G401.6 (cell line): ENCODE measurements at regions not wholly inside any gene's neighbourhood (a gene's known extent, or its start where the extent isn't known, plus 50 kb on each side); places are given as distances from the start of the nearest gene placed in this dataset.
"Not testable (repeated sequence)": the region's sequence is repeated elsewhere in the genome, so short reads cannot be mapped to it uniquely, and the experiment has no call there.

ENCODE experiments used
- FAIRE-seq: peaks from 2 replicates; lab custom pipeline; 2012; peaks lifted over from hg19 to GRCh38; lab: Jason Lieb, UNC

DNA sequence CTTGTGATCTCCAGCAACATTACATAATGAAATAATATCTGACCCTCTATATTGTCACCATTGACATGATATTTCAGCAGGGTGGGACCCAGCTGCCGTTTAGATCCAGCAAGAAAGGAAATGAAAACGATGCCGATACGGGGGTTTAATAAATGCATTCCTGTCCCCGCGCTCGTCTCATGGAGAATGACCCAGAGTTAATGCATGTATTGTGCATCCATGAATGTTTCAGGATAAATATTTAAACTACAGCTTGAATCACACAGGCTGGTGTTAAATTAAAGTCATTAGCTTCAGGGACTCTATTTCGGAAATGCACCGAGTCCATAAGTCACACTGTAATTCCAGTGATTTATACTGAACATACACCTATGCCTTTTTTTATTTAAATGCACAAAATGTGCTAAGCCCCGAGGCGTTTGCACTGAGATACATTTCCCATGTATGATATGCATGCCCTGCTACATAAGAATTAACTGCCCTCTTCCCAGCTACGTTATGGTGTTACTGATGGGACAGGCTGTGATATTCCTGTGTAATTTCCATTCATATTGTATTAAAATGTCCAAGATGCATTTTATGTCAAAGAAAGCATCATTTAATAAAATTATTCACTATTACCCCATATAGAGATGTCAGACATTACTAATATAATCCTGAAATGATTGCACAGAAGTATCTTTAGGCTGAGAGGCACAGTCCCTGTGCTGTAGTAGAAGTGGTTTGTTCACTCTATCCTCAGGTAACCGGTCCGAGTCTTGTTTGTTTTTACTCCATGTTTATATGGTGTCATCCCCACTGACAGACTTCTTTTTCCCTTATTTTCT is 109.3 kb upstream of the ZNF516 start:
- FAIRE-seq = no peak

DNA sequence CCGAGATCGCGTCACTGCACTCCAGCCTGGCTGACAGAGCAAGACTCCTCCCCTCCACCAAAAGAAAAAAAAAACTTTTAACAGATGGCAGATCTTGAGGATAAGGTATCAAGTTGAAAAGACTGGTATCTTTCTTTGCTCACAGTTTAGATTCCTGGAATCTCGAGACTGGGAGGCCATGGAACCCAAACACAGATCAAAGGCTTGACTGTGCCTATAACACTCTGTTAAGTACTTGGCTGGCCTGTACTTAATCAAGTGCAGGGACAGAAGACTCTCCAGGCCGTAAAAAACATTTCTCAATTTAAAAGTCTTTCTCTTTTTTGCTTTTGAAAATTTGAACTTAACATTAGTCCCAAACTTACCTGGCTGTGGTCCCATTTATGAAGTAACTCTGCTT is 107.1 kb upstream of the ZNF516 start:
- no peak for FAIRE-seq

DNA sequence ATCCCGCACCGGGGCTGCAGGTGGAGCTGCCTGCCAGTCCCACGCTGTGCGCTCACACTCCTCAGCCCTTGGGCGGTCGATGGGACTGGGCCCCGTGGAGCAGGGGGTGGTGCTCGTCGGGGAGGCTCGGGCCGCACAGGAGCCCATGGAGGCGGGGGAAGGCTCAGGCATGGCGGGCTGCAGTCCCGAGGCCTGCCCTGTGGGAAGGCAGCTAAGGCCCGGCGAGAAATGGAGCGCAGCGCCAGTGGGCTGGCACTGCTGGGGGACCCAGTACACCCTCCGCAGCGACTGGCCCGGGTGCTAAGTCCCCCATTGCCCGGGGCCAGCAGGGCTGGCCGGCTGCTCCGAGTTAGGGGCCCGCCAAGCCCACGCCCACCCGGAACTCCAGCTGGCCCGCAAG is 105.0 kb upstream of the ZNF516 start:
- FAIRE-seq = not testable (repeated sequence)

DNA sequence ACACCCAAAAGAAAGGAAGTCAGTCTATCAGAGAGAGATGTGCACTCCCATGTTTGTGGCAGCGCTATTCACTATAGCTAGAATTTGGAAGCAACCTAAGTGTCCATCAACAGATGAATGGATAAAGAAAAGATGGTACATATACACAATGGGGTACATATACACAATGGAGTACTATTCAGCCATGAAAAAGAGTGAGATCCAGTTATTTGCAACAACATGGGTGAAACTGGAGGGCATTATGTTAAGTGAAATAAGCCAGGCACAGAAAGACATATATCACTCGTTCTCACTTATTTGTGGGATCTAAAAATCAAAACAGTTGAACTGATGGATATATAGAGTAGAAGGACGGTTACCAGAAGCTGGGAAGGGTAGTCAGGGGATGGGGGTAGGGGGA is 99.9 kb upstream of the ZNF516 start:
- no peak for FAIRE-seq

DNA sequence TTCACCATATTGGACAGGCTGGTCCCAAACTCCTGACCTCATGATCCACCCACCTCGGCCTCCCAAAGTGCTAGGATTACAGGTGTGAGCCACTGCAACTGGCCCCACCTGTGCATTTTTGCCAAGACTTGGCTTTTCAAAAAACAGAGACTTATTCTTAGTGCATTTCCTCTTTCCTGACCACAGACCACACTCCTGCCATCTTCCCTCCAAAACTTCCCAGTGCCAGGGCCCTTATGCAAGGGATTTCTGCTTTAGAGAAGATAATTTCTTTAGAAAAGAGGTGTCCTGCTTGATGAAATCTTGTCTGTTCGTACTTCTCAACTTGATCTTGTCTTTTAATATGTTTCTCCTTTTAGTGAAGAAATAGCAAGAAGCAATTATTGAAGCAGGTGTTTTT is 98.8 kb upstream of the ZNF516 start:
- FAIRE-seq = no peak

DNA sequence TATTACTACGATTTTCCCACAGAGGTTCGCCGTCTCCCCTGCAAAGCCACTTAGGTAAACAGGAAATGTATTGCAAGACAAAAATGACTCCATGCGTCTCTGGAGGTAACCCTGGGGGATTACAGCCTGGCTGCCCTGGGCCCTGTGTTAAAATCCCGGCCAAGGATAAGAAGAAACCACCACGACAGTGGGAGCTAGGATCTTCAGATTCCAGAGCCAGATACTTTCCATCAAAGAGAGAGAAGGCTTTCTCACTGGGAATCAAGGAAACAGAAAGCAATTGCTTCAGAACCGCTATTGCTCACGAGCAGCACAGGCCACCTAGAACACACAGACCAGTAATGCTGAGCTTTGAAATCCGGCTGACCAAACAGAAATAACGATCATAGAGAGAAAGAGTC is 97.9 kb upstream of the ZNF516 start:
- no peak for FAIRE-seq

DNA sequence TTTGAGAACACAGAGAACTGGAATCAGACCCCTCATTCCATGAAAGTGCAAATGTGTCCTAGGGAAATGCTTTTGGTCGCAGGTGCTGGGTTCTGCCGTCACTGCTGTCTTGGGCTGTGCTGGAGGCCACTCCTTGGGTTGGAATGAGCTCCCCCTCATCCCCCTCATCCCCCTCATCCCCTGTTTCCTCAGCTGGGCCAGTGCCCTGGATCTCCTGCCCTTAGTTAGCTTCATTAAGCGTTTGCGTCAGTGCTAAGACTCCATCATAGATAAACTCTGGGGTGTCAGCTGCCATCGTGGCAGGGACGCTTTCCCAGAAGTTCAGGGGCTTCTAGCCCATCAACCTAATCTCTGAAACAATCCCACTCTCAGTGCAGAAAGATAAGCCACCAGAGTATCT is 97.1 kb upstream of the ZNF516 start:
- no peak for FAIRE-seq

DNA sequence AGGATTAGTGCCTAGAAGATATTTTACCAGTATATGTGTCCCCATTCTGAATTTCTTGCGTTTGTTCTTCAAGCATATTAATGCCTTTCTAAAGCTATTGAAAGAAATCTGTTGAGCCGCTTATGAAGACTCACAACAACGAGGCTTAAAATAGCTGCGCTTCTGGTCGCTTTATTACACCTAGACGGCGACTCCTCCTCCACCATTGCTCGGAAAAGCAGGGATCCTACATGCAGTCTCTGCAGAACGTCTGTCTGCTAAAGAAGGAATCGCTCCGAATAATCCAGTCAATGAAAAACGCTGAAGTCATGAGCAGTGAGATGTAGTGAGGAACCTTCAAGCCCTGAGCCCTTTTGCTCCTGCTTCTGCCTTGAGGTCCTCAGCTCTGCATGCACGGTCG is 94.8 kb upstream of the ZNF516 start:
- no peak for FAIRE-seq

DNA sequence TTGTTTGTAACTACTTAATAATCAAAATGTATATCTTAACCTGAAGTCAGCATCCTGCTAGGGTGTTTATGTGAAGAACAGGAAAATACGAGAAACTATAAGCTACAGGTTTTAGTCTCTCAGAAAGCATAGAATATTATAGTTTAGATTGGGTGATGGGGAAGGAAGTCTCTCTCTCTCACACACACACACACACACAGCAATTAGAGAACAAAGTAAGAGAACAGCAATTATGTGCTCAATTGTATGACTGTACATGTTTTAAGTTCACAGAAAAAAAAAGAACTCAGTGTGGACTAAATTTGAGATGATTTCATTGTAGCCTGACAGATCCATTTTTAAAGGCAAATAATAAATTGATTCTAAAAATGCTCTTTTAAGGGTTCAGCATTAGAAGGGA is 94.3 kb upstream of the ZNF516 start:
- FAIRE-seq = no peak

DNA sequence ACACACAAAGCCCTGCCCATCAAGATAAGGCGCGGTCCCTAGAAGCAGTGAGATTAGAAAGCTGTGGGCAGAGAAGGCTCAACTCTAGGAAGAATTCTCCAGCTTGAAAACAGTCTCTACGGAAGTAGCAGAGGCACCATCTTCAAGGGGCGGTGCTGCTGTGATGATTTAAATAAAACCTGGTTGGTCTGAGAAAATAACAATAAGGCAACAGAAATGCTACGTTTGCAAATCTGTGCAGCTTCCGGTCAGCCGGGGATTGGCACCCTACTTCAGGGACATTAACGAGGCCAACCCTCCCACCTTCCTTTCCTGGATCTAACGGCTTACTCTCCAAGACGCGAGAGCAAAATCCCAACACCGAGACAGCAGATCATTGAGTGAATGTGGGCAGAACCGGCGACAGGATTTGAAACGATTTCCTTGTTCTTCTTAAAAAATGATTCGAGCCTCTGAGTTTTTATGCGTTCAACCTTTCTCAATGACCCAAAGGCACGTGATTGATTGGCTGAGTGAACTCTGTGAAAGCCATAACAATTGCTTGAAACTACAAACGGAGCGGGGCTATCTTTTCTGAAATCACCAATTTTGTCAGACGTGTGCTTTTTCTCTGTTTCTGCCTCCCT is 93.7 kb upstream of the ZNF516 start:
- FAIRE-seq = no peak

DNA sequence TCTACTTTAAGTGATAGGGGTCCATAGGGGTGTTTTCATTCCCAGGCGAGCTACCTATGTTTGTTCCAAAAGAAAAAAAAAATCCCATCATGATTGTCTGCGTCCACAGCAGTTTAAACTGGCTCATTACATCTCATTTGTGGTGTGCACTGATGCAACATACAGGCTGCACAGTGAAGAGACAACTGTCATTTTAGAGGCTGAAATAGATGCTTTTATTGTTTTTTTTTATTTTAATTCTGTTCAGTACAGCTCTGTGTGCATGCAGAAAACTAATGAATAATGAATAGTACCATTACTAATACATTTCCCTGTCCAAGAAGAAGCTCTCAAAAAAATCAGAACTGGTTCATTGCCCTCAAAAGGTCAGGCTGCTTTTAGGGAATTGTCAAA is 92.8 kb upstream of the ZNF516 start:
- FAIRE-seq = no peak

DNA sequence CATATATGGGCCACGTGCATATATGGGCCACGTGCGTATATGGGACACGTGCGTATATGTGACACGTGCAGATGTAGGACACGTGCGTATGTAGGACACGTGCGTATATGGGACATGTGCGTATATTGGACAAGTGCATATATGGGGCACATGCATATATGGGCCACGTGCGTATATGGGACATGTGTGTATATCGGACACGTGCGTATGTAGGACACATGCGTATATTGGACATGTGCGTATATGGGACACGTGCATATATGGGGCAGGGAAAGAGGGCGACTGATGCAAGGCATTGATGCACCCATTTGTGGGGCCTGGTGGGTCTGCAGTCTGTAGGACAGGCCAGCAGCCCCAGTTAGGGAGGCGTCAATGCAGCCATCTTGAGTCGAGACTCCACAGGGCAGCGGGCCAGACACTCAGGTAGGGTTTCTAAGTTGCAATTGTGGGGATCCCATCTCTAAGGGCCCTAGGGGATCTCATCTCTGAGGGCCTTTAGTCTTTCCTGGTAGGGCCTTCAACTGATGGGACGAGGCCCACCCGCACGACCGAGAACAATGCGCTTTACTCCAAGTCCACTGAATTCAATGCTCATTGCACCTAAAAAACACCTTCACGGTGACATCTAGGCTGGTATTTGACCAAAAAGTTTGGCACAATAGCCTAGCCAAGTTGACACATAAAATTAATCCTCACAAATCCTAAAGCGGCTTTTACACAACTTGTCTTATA is 92.3 kb upstream of the ZNF516 start:
- FAIRE-seq = no peak

DNA sequence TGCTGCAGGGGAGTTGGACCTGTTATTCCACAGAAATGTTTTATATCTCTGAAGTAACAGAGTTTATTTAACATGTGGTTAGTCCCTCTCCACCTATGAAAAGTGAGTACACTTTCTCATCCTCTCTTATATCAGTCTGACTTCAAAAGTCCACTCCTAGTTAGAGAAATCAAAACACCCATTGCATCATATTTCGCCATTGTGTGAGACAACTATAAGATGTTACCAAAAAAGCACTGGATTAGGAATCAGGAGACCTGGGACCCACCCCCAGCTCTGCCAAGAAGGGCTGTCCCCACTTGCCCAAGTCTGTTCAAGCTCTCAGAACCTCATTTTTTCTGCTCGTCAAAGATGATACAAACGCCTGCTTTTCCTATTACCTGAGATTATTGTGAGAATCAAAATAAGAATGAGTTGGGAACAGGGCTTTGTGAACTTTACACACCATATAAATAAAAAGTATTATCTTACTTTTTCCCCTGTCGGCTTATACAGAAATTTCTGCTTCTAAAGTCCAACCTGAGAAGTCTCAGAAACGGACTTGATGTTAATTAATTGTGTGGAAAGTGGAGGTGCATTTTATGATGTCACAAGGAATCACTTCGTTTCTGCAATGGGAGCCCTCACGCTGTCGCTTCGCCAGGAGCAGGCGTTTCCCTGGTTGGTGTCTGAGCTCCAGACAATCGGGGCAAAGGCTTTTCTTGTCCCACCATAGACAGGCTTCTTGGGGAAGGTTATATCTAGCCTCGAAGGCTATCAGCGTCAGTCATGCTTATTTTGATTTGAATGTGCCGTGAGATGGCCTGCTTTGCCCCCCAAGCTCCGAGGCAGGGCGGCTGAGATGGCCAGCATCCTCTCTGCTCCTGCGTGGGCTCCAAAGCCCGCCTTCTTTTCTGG is 89.6 kb upstream of the ZNF516 start:
- no peak for FAIRE-seq

DNA sequence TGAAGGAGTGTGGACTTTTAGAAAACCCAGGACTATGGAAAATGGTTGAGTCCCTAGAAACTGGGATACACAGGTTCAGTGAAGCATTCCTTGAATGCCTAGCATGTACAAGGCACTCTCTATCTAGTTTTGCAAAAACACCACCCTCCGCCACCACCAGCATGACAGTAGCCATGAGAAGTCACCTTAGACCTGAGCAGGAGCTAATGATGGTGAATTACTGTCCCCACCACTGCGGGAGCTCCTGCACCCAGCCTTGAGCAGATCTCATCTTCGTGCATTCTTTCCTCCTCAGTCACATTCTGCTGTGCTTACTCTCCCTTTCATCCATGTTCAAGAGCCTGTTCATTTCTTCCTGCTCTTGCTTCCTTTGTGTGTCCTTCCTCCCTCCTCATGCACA is 86.2 kb upstream of the ZNF516 start:
- FAIRE-seq = no peak

DNA sequence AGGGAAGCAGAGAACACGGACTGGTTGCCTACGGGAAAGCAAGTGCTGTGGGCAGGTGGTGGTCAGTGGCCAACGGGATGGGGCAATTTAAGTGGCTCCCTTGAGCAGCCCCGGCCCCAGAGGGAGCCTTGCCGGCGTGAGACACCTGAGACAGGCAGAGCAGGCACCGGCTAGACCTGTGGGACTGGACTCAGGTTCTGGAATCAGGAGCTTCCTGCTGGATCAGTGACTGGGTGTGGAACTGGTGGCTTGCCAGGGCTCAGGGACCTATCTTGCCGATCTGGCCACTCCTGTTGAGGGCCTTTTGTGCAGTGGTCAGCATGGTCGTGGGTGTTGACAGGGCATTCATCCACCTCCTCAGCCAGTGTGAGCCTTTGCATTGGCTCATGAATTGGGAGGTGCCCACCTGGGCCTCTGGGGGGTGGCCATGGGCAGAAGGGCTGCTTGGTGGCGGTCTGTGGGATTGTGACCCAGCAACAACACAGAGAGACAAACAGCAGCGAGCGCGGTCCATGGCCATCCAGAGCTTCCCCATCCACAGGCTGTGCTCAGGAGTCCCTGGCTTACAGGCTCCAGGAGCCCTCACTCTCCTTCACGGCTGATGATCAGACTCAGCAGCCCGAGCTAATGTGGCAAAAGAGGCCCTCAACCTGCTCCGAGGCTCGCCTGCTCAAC is 85.4 kb upstream of the ZNF516 start:
- no peak for FAIRE-seq

DNA sequence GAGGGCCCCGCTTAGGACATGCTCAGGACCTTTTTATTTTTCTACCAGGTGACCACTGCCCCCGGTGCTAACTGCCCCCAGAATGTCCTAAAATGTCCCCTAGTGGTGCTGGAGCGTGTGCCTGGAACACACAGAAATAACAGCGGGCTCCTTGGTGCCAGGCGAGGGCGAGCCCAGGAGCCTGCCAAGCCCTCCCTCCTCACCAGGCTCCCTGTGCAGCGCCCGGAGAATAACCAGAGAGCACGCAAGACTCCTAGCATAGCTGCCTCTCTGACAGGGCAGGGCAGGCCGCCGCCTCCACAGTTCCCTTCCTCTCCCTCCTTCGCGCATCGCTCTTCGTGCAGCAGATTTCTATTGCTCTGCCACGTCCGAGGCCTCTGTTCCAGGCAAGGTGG is 84.3 kb upstream of the ZNF516 start:
- FAIRE-seq = no peak

DNA sequence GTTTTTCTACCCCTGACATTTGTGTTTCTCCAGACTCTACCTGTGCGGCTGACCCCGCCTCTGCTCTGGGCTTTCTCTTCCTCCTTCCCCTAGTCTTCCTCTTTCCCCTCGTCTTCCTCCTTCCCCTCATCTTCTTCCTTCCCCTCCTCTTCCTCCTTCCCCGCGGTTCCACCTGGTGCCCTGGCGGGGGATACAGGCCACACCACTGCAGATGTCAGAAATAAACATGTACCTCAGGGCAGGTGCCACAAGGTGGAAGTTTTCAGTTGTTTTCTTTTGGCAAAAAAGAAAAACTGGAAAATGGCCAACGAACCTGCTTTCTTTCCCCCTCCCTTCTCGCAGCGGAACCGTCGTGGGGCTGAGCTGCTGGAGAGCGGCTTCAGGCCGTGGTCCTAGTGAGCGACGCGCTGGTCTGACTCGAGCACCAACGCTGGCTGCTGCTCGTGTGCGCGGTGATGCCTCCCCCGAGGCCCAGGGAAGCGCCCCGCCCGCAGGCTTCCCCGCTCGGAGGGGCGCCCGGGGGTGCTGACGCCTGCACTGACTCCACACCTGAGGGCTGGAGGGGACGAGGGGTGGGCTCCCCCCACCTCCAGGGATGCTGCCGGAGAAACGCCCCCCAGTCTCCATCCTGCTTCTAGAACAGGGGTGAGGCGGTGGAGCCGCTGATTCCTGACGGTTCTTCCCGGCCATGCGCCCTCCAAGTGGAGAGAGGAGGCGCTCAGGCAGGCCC is 83.7 kb upstream of the ZNF516 start:
- FAIRE-seq = no peak

DNA sequence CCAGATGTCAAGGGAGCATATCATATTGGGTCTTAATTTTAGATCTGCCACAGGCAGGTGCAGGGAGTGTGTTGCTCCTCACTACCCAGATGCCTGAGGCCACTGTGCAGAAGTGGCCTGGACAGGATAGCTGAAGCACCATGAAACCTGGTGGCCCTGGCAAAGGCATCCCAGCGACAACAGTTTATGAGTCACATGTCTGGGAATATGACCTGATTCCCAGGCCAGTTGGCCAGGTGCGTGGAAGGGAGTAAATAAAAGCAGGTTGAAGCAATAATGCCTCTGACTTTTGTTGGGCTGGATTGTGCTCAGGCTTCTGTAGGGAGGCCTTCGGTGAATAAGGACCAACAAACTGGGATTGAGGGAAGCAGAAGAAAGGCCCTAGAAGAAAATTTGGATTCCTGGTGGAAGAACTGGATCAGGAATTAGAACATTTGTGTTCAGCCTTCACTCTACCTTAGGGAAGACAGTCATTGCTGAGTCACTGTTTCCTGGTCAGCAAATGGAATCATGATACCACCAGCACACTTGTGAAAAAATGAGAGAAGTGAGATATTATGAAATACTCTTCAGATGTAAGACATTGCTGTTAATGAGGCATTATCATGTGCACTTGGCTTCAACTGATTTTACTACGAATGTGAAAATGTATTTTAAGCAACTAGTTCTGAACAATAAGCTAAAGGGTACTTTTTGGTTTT is 78.4 kb upstream of the ZNF516 start:
- FAIRE-seq = no peak

DNA sequence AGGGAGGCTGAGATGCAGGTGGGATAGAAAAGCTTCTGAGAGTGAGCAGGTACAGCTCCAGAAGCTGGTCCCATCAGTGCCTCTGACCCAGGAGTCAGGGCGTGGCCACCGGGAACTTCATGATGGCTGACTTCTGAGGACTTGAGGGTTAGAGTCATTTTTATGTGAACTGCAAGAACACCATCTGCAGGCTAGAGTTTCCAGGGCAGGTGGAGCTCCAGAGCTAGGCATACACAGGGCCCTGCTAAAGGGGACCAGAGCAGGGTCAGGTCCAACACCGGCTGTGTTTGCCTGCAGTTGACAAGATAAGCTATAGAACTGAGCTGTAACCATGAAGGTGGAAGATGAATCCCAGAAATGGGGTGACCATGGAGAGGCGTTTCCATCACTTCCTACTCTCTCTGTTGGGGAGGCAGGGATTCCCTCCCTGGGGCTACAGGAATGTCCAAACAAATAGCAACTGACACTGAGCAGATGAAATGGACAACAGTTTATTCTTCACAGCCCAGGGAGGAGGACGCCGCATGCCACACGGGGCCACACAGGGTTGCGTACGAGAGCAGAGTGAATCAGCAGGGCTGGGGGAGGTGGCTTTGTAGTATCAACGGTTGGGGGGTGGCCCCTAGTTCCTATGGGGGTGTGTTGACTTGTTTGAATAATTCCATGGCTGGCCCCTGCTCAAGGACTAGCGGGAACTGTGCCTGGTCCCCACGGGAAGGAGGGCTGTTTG is 77.6 kb upstream of the ZNF516 start:
- no peak for FAIRE-seq

DNA sequence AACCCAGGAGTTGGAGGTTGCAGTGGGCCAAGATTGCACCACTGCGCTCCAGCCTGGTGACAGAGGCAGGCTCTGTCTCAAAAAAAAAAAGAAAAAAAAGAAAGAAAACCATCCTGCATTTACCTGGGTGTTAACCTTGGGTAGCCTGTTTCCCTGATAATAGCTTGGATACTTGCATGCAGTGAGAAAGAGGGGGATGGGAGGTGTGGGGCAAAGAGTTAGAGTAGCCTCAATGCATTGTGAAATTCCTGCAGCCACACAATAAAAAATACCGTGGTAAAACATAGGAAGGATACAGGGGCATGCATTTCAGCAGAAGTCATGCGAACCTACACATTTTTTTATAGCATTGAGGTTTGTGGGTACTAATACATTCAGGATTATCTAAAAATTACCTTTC is 76.6 kb upstream of the ZNF516 start:
- no peak for FAIRE-seq
